ENCODE measurements at regions not wholly inside any gene's neighbourhood (a gene's known extent, or its start where the extent isn't known, plus 50 kb on each side); places are given as distances from the start of the nearest gene placed in this dataset.

GRCh38 chr3:194245975-194246561, 105.1 kb downstream of the CPN2 start:
- DNase-seq (no peak), FAIRE-seq (no peak)
- no peak for TF ChIP-seq CTCF (IDR thresholded peaks at IDR 0.05; ENCODE audit: borderline replicate concordance, extremely low read depth, insufficient read depth)
- no peaks in the 10 kb centered on the region for H3K9me3 ChIP-seq (ENCODE audit: control insufficient read depth in 2 of 3, insufficient read depth in 1 of 3, low read length in 3 of 3)
- no peaks in the 10 kb centered on the region for H3K27me3 ChIP-seq (ENCODE audit: control insufficient read depth, insufficient read depth, low read length)
- no peak overlapping the region for H3K27ac ChIP-seq (ENCODE audit: low read depth in 2 of 2, low read length in 2 of 2)
- H3K9ac ChIP-seq (ENCODE audit: low read length in 3 of 3): no peak overlapping the region
- intact Hi-C loops (cut with DNase I): no loop called here
- H3K4me3 ChIP-seq (ENCODE audit: low read length in 3 of 3): no peak overlapping the region
- no peaks in the 10 kb centered on the region for H3K36me3 ChIP-seq (ENCODE audit: control insufficient read depth in 2 of 3, insufficient read depth in 3 of 3, low read length in 3 of 3)
- peaks cover 2 to 8% (median 7%) of the 10 kb centered on the region in 3 donors for H3K4me1 ChIP-seq (ENCODE audit: control insufficient read depth in 2 of 3, insufficient read depth in 2 of 3, low read depth in 1 of 3, low read length in 3 of 3)

- no peaks in the 10 kb centered on the region for H3K36me3 ChIP-seq (ENCODE audit: control insufficient read depth in 2 of 3, insufficient read depth in 3 of 3, low read length in 3 of 3)
- peaks cover 4 to 12% (median 7%) of the 10 kb centered on the region in 3 donors for H3K4me1 ChIP-seq (ENCODE audit: control insufficient read depth in 2 of 3, insufficient read depth in 2 of 3, low read depth in 1 of 3, low read length in 3 of 3)
- no peaks in the 10 kb centered on the region for H3K27me3 ChIP-seq (ENCODE audit: control insufficient read depth, insufficient read depth, low read length)
- H3K27ac ChIP-seq (ENCODE audit: low read depth in 2 of 2, low read length in 2 of 2): no peak overlapping the region
- intact Hi-C loops (cut with DNase I): no loop called here
- no peak for TF ChIP-seq CTCF (IDR thresholded peaks at IDR 0.05; ENCODE audit: borderline replicate concordance, extremely low read depth, insufficient read depth)
- H3K9me3 ChIP-seq (ENCODE audit: control insufficient read depth in 2 of 3, insufficient read depth in 1 of 3, low read length in 3 of 3): no peaks in the 10 kb centered on the region
- no peak overlapping the region for H3K9ac ChIP-seq (ENCODE audit: low read length in 3 of 3)
- FAIRE-seq (no peak), DNase-seq (no peak)
- H3K4me3 ChIP-seq (ENCODE audit: low read length in 3 of 3): no peak overlapping the region
Observed at GRCh38 chr3:194246709-194247349, 104.3 kb downstream of the CPN2 start.

GRCh38 chr3:194247350-194247740, 103.8 kb downstream of the CPN2 start:
- no peak overlapping the region for H3K4me3 ChIP-seq (ENCODE audit: low read length in 3 of 3)
- DNase-seq (no peak), FAIRE-seq (no peak)
- no peaks in the 10 kb centered on the region for H3K9me3 ChIP-seq (ENCODE audit: control insufficient read depth in 2 of 3, insufficient read depth in 1 of 3, low read length in 3 of 3)
- peaks cover 4 to 12% (median 7%) of the 10 kb centered on the region in 3 donors for H3K4me1 ChIP-seq (ENCODE audit: control insufficient read depth in 2 of 3, insufficient read depth in 2 of 3, low read depth in 1 of 3, low read length in 3 of 3)
- no peaks in the 10 kb centered on the region for H3K27me3 ChIP-seq (ENCODE audit: control insufficient read depth, insufficient read depth, low read length)
- TF ChIP-seq CTCF (IDR thresholded peaks at IDR 0.05; ENCODE audit: borderline replicate concordance, extremely low read depth, insufficient read depth): no peak
- H3K9ac ChIP-seq (ENCODE audit: low read length in 3 of 3): no peak overlapping the region
- intact Hi-C loops (cut with DNase I): no loop called here
- no peak overlapping the region for H3K27ac ChIP-seq (ENCODE audit: low read depth in 2 of 2, low read length in 2 of 2)
- H3K36me3 ChIP-seq (ENCODE audit: control insufficient read depth in 2 of 3, insufficient read depth in 3 of 3, low read length in 3 of 3): no peaks in the 10 kb centered on the region

All from kidney (tissue), 13 donors.